ENCODE measurements at regions not wholly inside any gene's neighbourhood (a gene's known extent, or its start where the extent isn't known, plus 50 kb on each side); places are given as distances from the start of the nearest gene placed in this dataset.
"Not testable (repeated sequence)": the region's sequence is repeated elsewhere in the genome, so short reads cannot be mapped to it uniquely, and the experiment has no call there.

- Mint-ChIP-seq H3K9me3 (peaks cover 4 to 15% (median 9%) of the 10 kb centered on the region in 3 donors), H3K27ac (no peak overlapping the region), H3K27me3 (no peaks in the 10 kb centered on the region), H3K4me3 (no peak overlapping the region), H3K36me3 (no peaks in the 10 kb centered on the region), H3K4me1 (no peaks in the 10 kb centered on the region)
These were observed 1901.9 kb upstream of the ACO1 start for GRCh38 chr9:30482499-30482898.

GRCh38 chr9:30484690-30485089 is 1899.8 kb upstream of the ACO1 start:
- Mint-ChIP-seq H3K27me3 (no peaks in the 10 kb centered on the region), H3K4me1 (no peaks in the 10 kb centered on the region), H3K36me3 (no peaks in the 10 kb centered on the region), H3K27ac (no peak overlapping the region), H3K4me3 (no peak overlapping the region), H3K9me3 (peaks cover 4 to 15% (median 9%) of the 10 kb centered on the region in 3 donors)

GRCh38 chr9:30504502-30504905 is 1879.9 kb upstream of the ACO1 start:
- H3K4me3 Mint-ChIP-seq = no peak overlapping the region
- no peaks in the 10 kb centered on the region for H3K36me3 Mint-ChIP-seq
- H3K27ac Mint-ChIP-seq = no peak overlapping the region
- H3K9me3 Mint-ChIP-seq = peaks cover 0 to under 1% (median 0%) of the 10 kb centered on the region in 3 donors
- H3K4me1 Mint-ChIP-seq = no peaks in the 10 kb centered on the region
- no peaks in the 10 kb centered on the region for H3K27me3 Mint-ChIP-seq

- H3K9me3 Mint-ChIP-seq = no peaks in the 10 kb centered on the region
- H3K36me3 Mint-ChIP-seq = no peaks in the 10 kb centered on the region
- no peak overlapping the region for H3K27ac Mint-ChIP-seq
- no peaks in the 10 kb centered on the region for H3K4me1 Mint-ChIP-seq
- no peaks in the 10 kb centered on the region for H3K27me3 Mint-ChIP-seq
- H3K4me3 Mint-ChIP-seq = no peak overlapping the region
These were observed 1879.1 kb upstream of the ACO1 start for GRCh38 chr9:30505311-30505710.

- Mint-ChIP-seq H3K27me3 (no peaks in the 10 kb centered on the region), H3K36me3 (no peaks in the 10 kb centered on the region), H3K4me1 (no peaks in the 10 kb centered on the region), H3K9me3 (no peaks in the 10 kb centered on the region), H3K4me3 (no peak overlapping the region), H3K27ac (no peak overlapping the region)
These were observed 1877.7 kb upstream of the ACO1 start for GRCh38 chr9:30506749-30507148.

- no peaks in the 10 kb centered on the region for H3K4me1 Mint-ChIP-seq
- H3K36me3 Mint-ChIP-seq = no peaks in the 10 kb centered on the region
- H3K27me3 Mint-ChIP-seq = no peaks in the 10 kb centered on the region
- no peak overlapping the region for H3K4me3 Mint-ChIP-seq
- H3K9me3 Mint-ChIP-seq = no peaks in the 10 kb centered on the region
- H3K27ac Mint-ChIP-seq = no peak overlapping the region
These were observed 1877.3 kb upstream of the ACO1 start for GRCh38 chr9:30507166-30507565.

GRCh38 chr9:30511666-30512065 is 1872.8 kb upstream of the ACO1 start:
- Mint-ChIP-seq H3K9me3 (peaks cover 0 to 9% (median 5%) of the 10 kb centered on the region in 3 donors), H3K4me3 (no peak overlapping the region), H3K27me3 (no peaks in the 10 kb centered on the region), H3K27ac (no peak overlapping the region), H3K36me3 (no peaks in the 10 kb centered on the region), H3K4me1 (no peaks in the 10 kb centered on the region)

- H3K36me3 Mint-ChIP-seq = no peaks in the 10 kb centered on the region
- H3K27me3 Mint-ChIP-seq = no peaks in the 10 kb centered on the region
- no peak overlapping the region for H3K27ac Mint-ChIP-seq
- no peaks in the 10 kb centered on the region for H3K4me1 Mint-ChIP-seq
- H3K9me3 Mint-ChIP-seq = peaks cover 0 to 4% (median 2%) of the 10 kb centered on the region in 3 donors
- H3K4me3 Mint-ChIP-seq = no peak overlapping the region
These were observed 1865.3 kb upstream of the ACO1 start for GRCh38 chr9:30519166-30519565.

GRCh38 chr9:30519756-30520155 is 1864.7 kb upstream of the ACO1 start:
- H3K36me3 Mint-ChIP-seq = no peaks in the 10 kb centered on the region
- no peak overlapping the region for H3K4me3 Mint-ChIP-seq
- H3K27me3 Mint-ChIP-seq = no peaks in the 10 kb centered on the region
- peaks cover 0 to 4% (median 2%) of the 10 kb centered on the region in 3 donors for H3K9me3 Mint-ChIP-seq
- H3K4me1 Mint-ChIP-seq = no peaks in the 10 kb centered on the region
- H3K27ac Mint-ChIP-seq = no peak overlapping the region

GRCh38 chr9:30522061-30522460 is 1862.4 kb upstream of the ACO1 start:
- no peaks in the 10 kb centered on the region for H3K36me3 Mint-ChIP-seq
- no peaks in the 10 kb centered on the region for H3K27me3 Mint-ChIP-seq
- H3K4me1 Mint-ChIP-seq = no peaks in the 10 kb centered on the region
- peaks cover 0 to 4% (median 2%) of the 10 kb centered on the region in 3 donors for H3K9me3 Mint-ChIP-seq
- H3K27ac Mint-ChIP-seq = no peak overlapping the region
- no peak overlapping the region for H3K4me3 Mint-ChIP-seq

- no peaks in the 10 kb centered on the region for H3K36me3 Mint-ChIP-seq
- no peak overlapping the region for H3K4me3 Mint-ChIP-seq
- H3K4me1 Mint-ChIP-seq = no peaks in the 10 kb centered on the region
- H3K27me3 Mint-ChIP-seq = no peaks in the 10 kb centered on the region
- H3K9me3 Mint-ChIP-seq = peaks cover 0 to 4% (median 2%) of the 10 kb centered on the region in 3 donors
- no peak overlapping the region for H3K27ac Mint-ChIP-seq
These were observed 1862.0 kb upstream of the ACO1 start for GRCh38 chr9:30522486-30522885.

- H3K4me3 Mint-ChIP-seq = no peak overlapping the region
- H3K36me3 Mint-ChIP-seq = no peaks in the 10 kb centered on the region
- peaks cover 0 to 2% (median under 1%) of the 10 kb centered on the region in 3 donors for H3K9me3 Mint-ChIP-seq
- H3K27ac Mint-ChIP-seq = no peak overlapping the region
- no peaks in the 10 kb centered on the region for H3K4me1 Mint-ChIP-seq
- H3K27me3 Mint-ChIP-seq = no peaks in the 10 kb centered on the region
These were observed 1860.1 kb upstream of the ACO1 start for GRCh38 chr9:30524311-30524710.

GRCh38 chr9:30534455-30534854 is 1850.0 kb upstream of the ACO1 start:
- Mint-ChIP-seq H3K27ac (no peak overlapping the region), H3K27me3 (no peaks in the 10 kb centered on the region), H3K9me3 (peaks cover 8 to 9% (median 9%) of the 10 kb centered on the region in 3 donors), H3K4me1 (no peaks in the 10 kb centered on the region), H3K4me3 (no peak overlapping the region), H3K36me3 (no peaks in the 10 kb centered on the region)

- no peaks in the 10 kb centered on the region for H3K4me1 Mint-ChIP-seq
- H3K9me3 Mint-ChIP-seq = peaks cover 8 to 9% (median 9%) of the 10 kb centered on the region in 3 donors
- H3K27ac Mint-ChIP-seq = no peak overlapping the region
- no peak overlapping the region for H3K4me3 Mint-ChIP-seq
- H3K27me3 Mint-ChIP-seq = no peaks in the 10 kb centered on the region
- no peaks in the 10 kb centered on the region for H3K36me3 Mint-ChIP-seq
These were observed 1849.5 kb upstream of the ACO1 start for GRCh38 chr9:30534896-30535295.

GRCh38 chr9:30536494-30536893 is 1847.9 kb upstream of the ACO1 start:
- H3K27me3 Mint-ChIP-seq = no peaks in the 10 kb centered on the region
- H3K4me1 Mint-ChIP-seq = no peaks in the 10 kb centered on the region
- H3K9me3 Mint-ChIP-seq = peaks cover 7 to 9% (median 8%) of the 10 kb centered on the region in 3 donors
- H3K27ac Mint-ChIP-seq = no peak overlapping the region
- H3K36me3 Mint-ChIP-seq = no peaks in the 10 kb centered on the region
- H3K4me3 Mint-ChIP-seq = no peak overlapping the region

- H3K36me3 Mint-ChIP-seq, H3K27me3 Mint-ChIP-seq, H3K4me3 Mint-ChIP-seq, H3K27ac Mint-ChIP-seq, H3K4me1 Mint-ChIP-seq, H3K9me3 Mint-ChIP-seq: not testable (repeated sequence)
These were observed 1844.7 kb upstream of the ACO1 start for GRCh38 chr9:30539696-30540095.

All from IgD-negative memory B cell (primary cell).